WTC11 (cell line): ENCODE measurements at regions not wholly inside any gene's neighbourhood (a gene's known extent, or its start where the extent isn't known, plus 50 kb on each side); places are given as distances from the start of the nearest gene placed in this dataset.

ENCODE experiments used
- ATAC-seq: fragments of 200-7000 bp; cut with Tn5 transposase; 2 replicates; pipeline ENCODE4 v1.10.0; 2021; ENCODE audit warnings: mild to moderate bottlenecking, moderate library complexity
- CTCF ChIA-PET: fragments of 300-600 bp; sonication (Branson Sonifier 250); formaldehyde crosslinking; loops from one replicate; lab custom pipeline; 2021; ENCODE audit warnings: antibody characterized with exemption; lab: Charles Lee
- POLR2A ChIA-PET: fragments of 350-600 bp; sonication (Branson Sonifier 250); formaldehyde crosslinking; loops from one replicate; lab custom pipeline; 2021; ENCODE audit warnings: antibody characterized with exemption; lab: Charles Lee
- DNase-seq: peaks from one replicate; pipeline ENCODE4 v3.0.0; 2021; ENCODE audit warnings: low spot score
- H3K27ac Mint-ChIP-seq: 2 replicates; pipeline ENCODE4 v1.8.0; 2021; ENCODE audit warnings: mixed read lengths
- H3K27me3 Mint-ChIP-seq: 2 replicates; pipeline ENCODE4 v1.8.0; 2021; ENCODE audit warnings: low read depth, mild to moderate bottlenecking, moderate library complexity, mixed read lengths
- H3K36me3 Mint-ChIP-seq: 2 replicates; pipeline ENCODE4 v1.8.0; 2021; ENCODE audit warnings: mixed read lengths
- H3K4me1 Mint-ChIP-seq: 2 replicates; pipeline ENCODE4 v1.8.0; 2022; ENCODE audit warnings: mixed read lengths
- H3K4me3 Mint-ChIP-seq: 2 replicates; pipeline ENCODE4 v1.8.0; 2021; ENCODE audit warnings: mild to moderate bottlenecking, moderate library complexity, mixed read lengths
- H3K9me3 Mint-ChIP-seq: 2 replicates; pipeline ENCODE4 v1.8.0; 2021; ENCODE audit warnings: mixed read lengths
- AR ChIP-seq: fragments of 250-450 bp; sonication (Bioruptor Pico); IDR thresholded peaks from 2 replicates; pipeline ENCODE4 v1.9.0; 2021; ENCODE audit warnings: mild to moderate bottlenecking
- ATF2 ChIP-seq: sonication (generic); formaldehyde crosslinking; IDR thresholded peaks from 2 replicates; pipeline ENCODE4 v1.8.1; 2022; ENCODE audit warnings: low read depth, missing genetic modification reagents, borderline replicate concordance
- CBFB ChIP-seq: sonication (generic); formaldehyde crosslinking; IDR thresholded peaks from 2 replicates; pipeline ENCODE4 v1.8.1; 2022; ENCODE audit warnings: mild to moderate bottlenecking, low read depth, missing genetic modification reagents
- CTCF ChIP-seq: fragments of 200-600 bp; IDR thresholded peaks from 2 replicates; pipeline ENCODE4 v1.8.0; 2022; ENCODE audit warnings: antibody characterized with exemption
- ELF4 ChIP-seq: sonication (generic); formaldehyde crosslinking; IDR thresholded peaks from 2 replicates; pipeline ENCODE4 v1.8.1; 2022; ENCODE audit warnings: low read depth, mild to moderate bottlenecking, moderate library complexity, missing genetic modification reagents
- ESRRA ChIP-seq: sonication (generic); formaldehyde crosslinking; IDR thresholded peaks from 2 replicates; pipeline ENCODE4 v1.8.1; 2022; ENCODE audit warnings: mild to moderate bottlenecking, missing genetic modification reagents, borderline replicate concordance
- FOXP1 ChIP-seq: sonication (generic); formaldehyde crosslinking; IDR thresholded peaks from 2 replicates; pipeline ENCODE4 v1.8.0; 2022; ENCODE audit warnings: missing genetic modification reagents, mild to moderate bottlenecking, moderate library complexity, borderline replicate concordance
- GABPB1 ChIP-seq: sonication (generic); formaldehyde crosslinking; IDR thresholded peaks from 2 replicates; pipeline ENCODE4 v1.8.1; 2023; ENCODE audit warnings: mild to moderate bottlenecking, missing genetic modification reagents
- GRHL2 ChIP-seq: fragments of 250-450 bp; sonication (Bioruptor Pico); IDR thresholded peaks from 2 replicates; pipeline ENCODE4 v1.8.0; 2022; ENCODE audit warnings: mild to moderate bottlenecking, moderate library complexity; ENCODE audit not compliant: insufficient replicate concordance, severe bottlenecking
- HMGXB4 ChIP-seq: sonication (generic); formaldehyde crosslinking; IDR thresholded peaks from 2 replicates; pipeline ENCODE4 v1.8.1; 2023; ENCODE audit warnings: mild to moderate bottlenecking, moderate library complexity, missing genetic modification reagents
- MAX ChIP-seq: sonication (generic); formaldehyde crosslinking; IDR thresholded peaks from 2 replicates; pipeline ENCODE4 v1.8.0; 2022; ENCODE audit warnings: mild to moderate bottlenecking, missing genetic modification reagents
- MYBL2 ChIP-seq: sonication (generic); formaldehyde crosslinking; IDR thresholded peaks from 2 replicates; pipeline ENCODE4 v1.8.1; 2023; ENCODE audit warnings: mild to moderate bottlenecking, moderate library complexity, missing genetic modification reagents
- NFYB ChIP-seq: sonication (generic); formaldehyde crosslinking; conservative IDR thresholded peaks from 2 replicates; pipeline ENCODE4 v1.8.0; 2022; ENCODE audit warnings: low read depth, missing genetic modification reagents
- RORB ChIP-seq: fragments of 250-450 bp; sonication (Bioruptor Pico); IDR thresholded peaks from 2 replicates; pipeline ENCODE4 v1.9.0; 2021; ENCODE audit warnings: mild to moderate bottlenecking
- SOX15 ChIP-seq: fragments of 250-450 bp; sonication (Bioruptor Pico); IDR thresholded peaks from 2 replicates; pipeline ENCODE4 v1.9.0; 2021; ENCODE audit warnings: mild to moderate bottlenecking
- TCF7 ChIP-seq: sonication (generic); formaldehyde crosslinking; IDR thresholded peaks from 2 replicates; pipeline ENCODE4 v1.8.0; 2022; ENCODE audit warnings: mild to moderate bottlenecking, low read depth, missing genetic modification reagents, moderate library complexity
- USF2 ChIP-seq: sonication (generic); formaldehyde crosslinking; IDR thresholded peaks from 2 replicates; pipeline ENCODE4 v1.8.1; 2023; ENCODE audit warnings: mild to moderate bottlenecking, missing genetic modification reagents, moderate library complexity
- ZNF121 ChIP-seq: sonication (generic); formaldehyde crosslinking; IDR thresholded peaks from 2 replicates; pipeline ENCODE4 v1.8.0; 2023; ENCODE audit warnings: missing genetic modification reagents
- ZNF219 ChIP-seq: sonication (generic); formaldehyde crosslinking; IDR thresholded peaks from 2 replicates; pipeline ENCODE4 v1.8.0; 2023; ENCODE audit warnings: missing genetic modification reagents, mild to moderate bottlenecking, borderline replicate concordance
- ZNF263 ChIP-seq: sonication (generic); formaldehyde crosslinking; IDR thresholded peaks from 2 replicates; pipeline ENCODE4 v1.8.1; 2022; ENCODE audit warnings: low read depth, mild to moderate bottlenecking, moderate library complexity, missing genetic modification reagents
- ZNF423 ChIP-seq: fragments of 250-450 bp; sonication (Bioruptor Pico); IDR thresholded peaks from 2 replicates; pipeline ENCODE4 v2.1.2; 2022; ENCODE audit warnings: mild to moderate bottlenecking, moderate library complexity

GRCh38 chr10:23694921-23695824, 256.3 kb downstream of the OTUD1 start:
- ChIA-PET POLR2A (no interaction called here), CTCF (interaction anchor here (0.6 to 1.8 kb wide), 6 partner anchors 23 to 507 kb away, joined by 3 to 7 read pairs (median 3); no protein-coding TSS in a partner anchor)
- no peak for TF ChIP-seq MYBL2
- TF ChIP-seq HMGXB4 (CRISPR knock-in tag), result peak; percentile 64
- TF ChIP-seq ZNF423, result peak; percentile 65; the same call in 1 of the 2 replicates
- TF ChIP-seq ZNF219 (CRISPR knock-in tag), result no peak
- TF ChIP-seq ZNF121, result peak; percentile 36; the same call in 1 of the 2 replicates
- TF ChIP-seq AR (CRISPR knock-in tag), result no peak
- no peak for TF ChIP-seq TCF7 (CRISPR knock-in tag)
- no peak for TF ChIP-seq FOXP1
- no peaks in the 10 kb centered on the region for H3K36me3 Mint-ChIP-seq
- H3K4me1 Mint-ChIP-seq, result peaks cover 19% of the 10 kb centered on the region
- peak overlapping the region; percentile 77 for H3K4me3 Mint-ChIP-seq
- peak; percentile 36 for DNase-seq
- no peaks in the 10 kb centered on the region for H3K9me3 Mint-ChIP-seq
- ATAC-seq, result peak; percentile 59
- H3K27me3 Mint-ChIP-seq, result peaks cover 93% of the 10 kb centered on the region
- no peak overlapping the region for H3K27ac Mint-ChIP-seq

GRCh38 chr10:23695825-23696420, 257.0 kb downstream of the OTUD1 start:
- TF ChIP-seq GRHL2 (CRISPR knock-in tag), result no peak
- no peak for TF ChIP-seq NFYB (CRISPR knock-in tag)
- TF ChIP-seq MAX (CRISPR knock-in tag), result no peak
- TF ChIP-seq SOX15 (CRISPR knock-in tag), result no peak
- no peak for TF ChIP-seq ZNF263 (CRISPR knock-in tag)
- no peak for TF ChIP-seq ELF4 (CRISPR knock-in tag)
- no peak for TF ChIP-seq USF2 (CRISPR knock-in tag)
- no peak for TF ChIP-seq ATF2 (CRISPR knock-in tag)
- TF ChIP-seq ESRRA (CRISPR knock-in tag), result no peak
- TF ChIP-seq TCF7 (CRISPR knock-in tag), result no peak
- no peak for TF ChIP-seq CTCF
- TF ChIP-seq RORB (CRISPR knock-in tag), result no peak
- no peak for TF ChIP-seq GABPB1 (CRISPR knock-in tag)
- TF ChIP-seq CBFB (CRISPR knock-in tag), result no peak
- TF ChIP-seq, all 79 proteins: peak for 0
- Mint-ChIP-seq H3K4me1 (peaks cover 19% of the 10 kb centered on the region), H3K36me3 (no peaks in the 10 kb centered on the region), H3K27ac (no peak overlapping the region), H3K9me3 (no peaks in the 10 kb centered on the region), H3K4me3 (peak overlapping the region; percentile 77), H3K27me3 (peaks cover 95% of the 10 kb centered on the region)
- DNase-seq (peak; percentile 21), ATAC-seq (peak; percentile 26)
- POLR2A ChIA-PET, result interaction anchor here (0.5 kb wide), 1 partner anchor 140 kb away, joined by 3 read pairs; no protein-coding TSS in a partner anchor
- CTCF ChIA-PET, result interaction anchor here (0.6 to 1.8 kb wide), 3 partner anchors 179 to 394 kb away, joined by 3 to 4 read pairs (median 3); no protein-coding TSS in a partner anchor
